HAP-1 (cell line): ENCODE measurements at regions not wholly inside any gene's neighbourhood (a gene's known extent, or its start where the extent isn't known, plus 50 kb on each side); places are given as distances from the start of the nearest gene placed in this dataset.

Experiments
- DNase-seq, 2 experiments: peaks; one replicate each; pipeline ENCODE4 v3.0.0-alpha.2; 2016 to 2020; ENCODE audit warnings: low spot score in 2 of 2
- H3K27me3 ChIP-seq: fragments of 250-450 bp; sonication (Bioruptor Pico); 2 replicates; pipeline ENCODE4 v1.5.1; 2020; ENCODE audit warnings: low read depth, mild to moderate bottlenecking, moderate library complexity
- H3K36me3 ChIP-seq: fragments of 250-450 bp; sonication (Bioruptor Pico); replicated peaks from 2 replicates; pipeline ENCODE4 v1.5.1; 2020; ENCODE audit warnings: mild to moderate bottlenecking
- H3K4me1 ChIP-seq: fragments of 250-450 bp; sonication (Bioruptor Pico); 2 replicates; pipeline ENCODE4 v1.5.1; 2020; ENCODE audit warnings: mild to moderate bottlenecking
- H3K4me3 ChIP-seq: fragments of 250-450 bp; sonication (Bioruptor Pico); 2 replicates; pipeline ENCODE4 v1.5.1; 2020; ENCODE audit warnings: mild to moderate bottlenecking, moderate library complexity
- H3K9me3 ChIP-seq: fragments of 250-450 bp; sonication (Bioruptor Pico); 2 replicates; pipeline ENCODE4 v1.5.1; 2020; ENCODE audit warnings: mild to moderate bottlenecking, moderate library complexity
- in situ Hi-C: fragments of 300-500 bp; cut with MboI; formaldehyde crosslinking; loops from 3 replicates; pipeline ENCODE4 v1.14.3; 2020; ENCODE audit warnings: low sequenced_read_pairs, inconsistent platforms, mixed read lengths

GRCh38 chr14:66383771-66384170, 102.4 kb upstream of the CCDC196 start:
- no peaks in the 10 kb centered on the region for H3K9me3 ChIP-seq
- no peaks in the 10 kb centered on the region for H3K4me1 ChIP-seq
- H3K27me3 ChIP-seq, result no peaks in the 10 kb centered on the region
- DNase-seq, result no peak
- no peak overlapping the region for H3K4me3 ChIP-seq
- H3K36me3 ChIP-seq, result no peaks in the 10 kb centered on the region
- in situ Hi-C loops, result no loop called here

DNA sequence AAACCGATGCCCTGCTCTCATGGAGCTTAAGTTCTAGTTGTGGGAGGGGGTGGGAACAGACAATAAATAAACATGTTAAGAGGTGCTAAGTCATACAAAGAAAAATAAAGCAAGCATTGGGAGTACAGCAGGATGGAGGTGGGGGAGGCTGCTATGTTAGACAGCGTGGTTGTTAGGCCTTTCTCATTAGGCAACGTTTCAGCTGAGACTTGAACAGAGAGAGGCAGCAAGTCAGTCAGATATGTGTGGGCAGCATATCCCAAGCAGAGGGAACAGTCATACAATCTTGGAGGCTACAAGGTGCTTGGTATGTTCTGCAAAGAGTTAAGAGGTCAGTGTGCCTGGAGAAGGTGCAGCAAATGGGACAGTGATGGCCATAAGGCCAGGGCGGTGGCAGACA, 97.7 kb upstream of the CCDC196 start:
- in situ Hi-C loops, result no loop called here
- H3K4me1 ChIP-seq, result no peaks in the 10 kb centered on the region
- H3K27me3 ChIP-seq, result peaks cover 3% of the 10 kb centered on the region; the same call in 1 of the 2 replicates
- no peaks in the 10 kb centered on the region for H3K36me3 ChIP-seq
- no peaks in the 10 kb centered on the region for H3K9me3 ChIP-seq
- no peak overlapping the region for H3K4me3 ChIP-seq
- no peak for DNase-seq

- in situ Hi-C loops, result no loop called here
- H3K4me1 ChIP-seq, result no peaks in the 10 kb centered on the region
- H3K4me3 ChIP-seq, result no peak overlapping the region
Observed at GRCh38 chr14:66389481-66389880, 96.7 kb upstream of the CCDC196 start.

DNA sequence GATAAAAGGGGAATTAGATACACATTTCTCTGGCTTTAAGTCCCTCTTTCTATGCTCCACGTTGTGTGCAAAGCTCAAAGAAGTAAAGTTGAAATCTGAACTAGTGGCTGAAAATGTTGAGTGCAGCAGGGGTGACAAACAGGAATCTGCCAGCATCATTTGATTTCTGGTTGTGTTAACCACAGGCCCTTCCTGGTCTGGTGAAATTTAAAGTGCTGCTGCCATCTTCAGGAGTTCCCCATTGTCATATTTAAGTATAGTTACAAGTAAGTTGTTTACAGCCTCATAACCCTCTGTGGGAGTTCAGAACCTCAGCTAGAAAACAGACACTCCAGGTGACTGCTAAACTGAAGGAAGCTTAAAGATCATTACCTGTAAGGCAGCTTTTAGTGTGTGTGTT, 90.9 kb upstream of the CCDC196 start:
- H3K36me3 ChIP-seq, result no peaks in the 10 kb centered on the region
- H3K4me3 ChIP-seq, result no peak overlapping the region
- no peak for DNase-seq
- H3K4me1 ChIP-seq, result no peaks in the 10 kb centered on the region
- in situ Hi-C loops, result no loop called here
- peaks cover 6% of the 10 kb centered on the region for H3K27me3 ChIP-seq
- H3K9me3 ChIP-seq, result no peaks in the 10 kb centered on the region

More at GRCh38 chr14:66389481-66389880, 96.7 kb upstream of the CCDC196 start:
- DNase-seq, result no peak
- Histone ChIP-seq H3K9me3 (no peaks in the 10 kb centered on the region), H3K27me3 (peaks cover 6% of the 10 kb centered on the region), H3K36me3 (no peaks in the 10 kb centered on the region)

DNA sequence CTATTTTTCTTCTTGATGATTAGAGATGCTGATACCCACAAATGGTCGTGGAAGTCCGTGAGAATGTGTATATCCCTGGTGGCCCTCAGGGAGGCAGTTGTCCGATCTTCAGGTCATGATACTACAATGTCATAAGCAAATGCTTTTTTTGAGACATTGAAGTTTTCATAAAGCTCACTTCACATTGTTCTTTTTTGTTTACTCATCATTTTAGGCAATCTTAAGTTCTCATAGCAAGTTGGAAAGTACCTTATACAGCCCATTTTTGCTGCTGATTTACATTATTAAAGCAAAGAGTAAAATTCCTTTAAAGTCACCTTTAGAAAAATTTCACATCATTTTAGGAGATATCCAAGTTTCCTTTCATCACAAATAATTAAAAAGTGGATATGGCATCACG, 90.0 kb upstream of the CCDC196 start:
- in situ Hi-C loops, result no loop called here

GRCh38 chr14:66398437-66398836, 87.7 kb upstream of the CCDC196 start:
- Histone ChIP-seq H3K4me1 (no peaks in the 10 kb centered on the region), H3K36me3 (no peaks in the 10 kb centered on the region), H3K27me3 (peaks cover 10% of the 10 kb centered on the region; the same call in 1 of the 2 replicates), H3K4me3 (no peak overlapping the region), H3K9me3 (no peaks in the 10 kb centered on the region)
- no peak for DNase-seq
- in situ Hi-C loops, result no loop called here

More for the DNA sequence above, 90.0 kb upstream of the CCDC196 start:
- Histone ChIP-seq H3K4me3 (no peak overlapping the region), H3K4me1 (no peaks in the 10 kb centered on the region), H3K36me3 (no peaks in the 10 kb centered on the region), H3K27me3 (peaks cover 6% of the 10 kb centered on the region), H3K9me3 (no peaks in the 10 kb centered on the region)
- no peak for DNase-seq

DNA sequence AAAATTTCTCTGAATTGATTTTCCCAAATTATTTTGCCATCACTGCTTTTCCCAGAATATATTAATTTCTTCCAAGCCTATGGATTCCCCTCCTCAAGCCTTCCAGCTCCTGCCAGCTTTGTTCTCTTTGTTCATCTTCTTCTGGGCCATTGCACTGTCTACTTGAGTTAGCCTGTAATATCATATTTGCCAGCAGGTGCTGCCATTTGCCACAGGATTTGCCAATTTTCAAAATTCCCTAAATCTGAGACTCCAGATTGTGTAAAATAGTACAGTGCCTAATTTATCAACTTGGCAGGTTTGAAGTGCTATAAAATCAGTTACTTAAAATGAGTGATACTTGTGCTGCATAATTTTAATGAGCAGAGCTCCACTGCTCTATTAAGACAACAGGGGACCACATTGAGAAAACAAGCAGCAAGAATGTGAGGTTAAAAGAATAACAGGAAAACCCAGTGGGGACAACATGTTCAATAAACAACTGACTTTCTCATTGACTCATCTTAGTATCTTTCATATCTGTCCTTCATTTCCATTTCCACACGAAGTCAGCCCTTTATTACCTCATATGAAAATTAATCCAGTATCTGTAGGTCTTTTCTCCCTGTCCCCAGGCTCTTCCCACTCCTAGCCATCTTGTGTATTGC, 84.6 kb upstream of the CCDC196 start:
- in situ Hi-C loops, result no loop called here
- Histone ChIP-seq H3K36me3 (no peaks in the 10 kb centered on the region), H3K27me3 (0 out of 2 replicates have a peak, but pooled peaks cover 6% of the 10 kb centered on the region), H3K9me3 (no peaks in the 10 kb centered on the region), H3K4me1 (no peaks in the 10 kb centered on the region), H3K4me3 (no peak overlapping the region)
- DNase-seq, result peak; percentile 15 to 28

- Histone ChIP-seq H3K36me3 (no peaks in the 10 kb centered on the region), H3K27me3 (0 out of 2 replicates have a peak, but pooled peaks cover 6% of the 10 kb centered on the region), H3K4me3 (no peak overlapping the region), H3K9me3 (no peaks in the 10 kb centered on the region), H3K4me1 (no peaks in the 10 kb centered on the region)
- in situ Hi-C loops, result no loop called here
- DNase-seq, result no peak
Observed at GRCh38 chr14:66403183-66403582, 83.0 kb upstream of the CCDC196 start.

- in situ Hi-C loops, result no loop called here
Observed at GRCh38 chr14:66404051-66404545, 82.1 kb upstream of the CCDC196 start.

DNA sequence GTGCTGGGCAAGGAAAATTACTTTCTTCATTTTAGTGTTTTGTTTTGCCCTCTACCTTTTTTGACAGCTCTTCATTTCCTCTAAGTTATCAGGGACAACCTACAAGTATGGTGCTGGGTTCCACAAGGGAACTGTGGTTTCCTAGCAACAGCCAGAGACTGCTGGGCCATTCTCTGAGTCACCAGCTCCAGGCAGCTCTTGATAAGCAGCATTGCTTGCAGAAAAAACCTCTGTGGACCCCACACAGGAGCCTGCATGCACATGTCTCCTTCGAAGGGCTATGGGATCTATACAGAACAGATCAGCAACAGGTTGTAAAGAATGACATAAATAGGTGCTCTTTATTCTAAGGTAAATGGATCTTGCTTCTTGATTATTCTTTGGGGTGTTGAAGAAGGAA, 81.0 kb upstream of the CCDC196 start:
- no peaks in the 10 kb centered on the region for H3K9me3 ChIP-seq
- in situ Hi-C loops, result no loop called here
- H3K27me3 ChIP-seq, result 0 out of 2 replicates have a peak, but pooled peaks cover 6% of the 10 kb centered on the region
- no peaks in the 10 kb centered on the region for H3K4me1 ChIP-seq
- no peaks in the 10 kb centered on the region for H3K36me3 ChIP-seq
- H3K4me3 ChIP-seq, result no peak overlapping the region
- no peak for DNase-seq

More at GRCh38 chr14:66404051-66404545, 82.1 kb upstream of the CCDC196 start:
- Histone ChIP-seq H3K36me3 (no peaks in the 10 kb centered on the region), H3K4me1 (no peaks in the 10 kb centered on the region), H3K4me3 (no peak overlapping the region), H3K9me3 (no peaks in the 10 kb centered on the region), H3K27me3 (0 out of 2 replicates have a peak, but pooled peaks cover 6% of the 10 kb centered on the region)
- DNase-seq, result no peak

GRCh38 chr14:66413901-66414300, 72.3 kb upstream of the CCDC196 start:
- no peak overlapping the region for H3K4me3 ChIP-seq
- no peaks in the 10 kb centered on the region for H3K36me3 ChIP-seq
- no peaks in the 10 kb centered on the region for H3K4me1 ChIP-seq
- H3K27me3 ChIP-seq, result no peaks in the 10 kb centered on the region
- no peaks in the 10 kb centered on the region for H3K9me3 ChIP-seq
- DNase-seq, result no peak
- in situ Hi-C loops, result no loop called here

DNA sequence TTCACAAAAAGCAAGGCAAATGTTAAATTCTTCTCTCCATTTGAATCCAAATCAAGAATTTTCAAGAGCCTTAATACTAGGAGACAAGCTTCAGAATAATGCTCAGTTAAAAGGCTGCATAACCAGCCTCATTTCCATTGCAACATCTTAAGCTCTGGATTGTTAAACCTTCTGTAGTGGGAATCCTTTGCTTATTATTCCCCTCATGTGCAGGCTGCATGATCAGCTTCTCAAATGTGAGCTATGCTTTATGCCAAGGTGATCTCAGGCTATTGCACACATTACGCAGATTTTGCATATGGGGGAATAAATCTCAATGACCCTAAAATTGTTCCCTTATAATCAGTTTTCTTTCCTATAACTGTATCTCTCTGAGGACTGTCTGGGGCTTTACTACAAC, 71.7 kb upstream of the CCDC196 start:
- no peaks in the 10 kb centered on the region for H3K9me3 ChIP-seq
- no peaks in the 10 kb centered on the region for H3K4me1 ChIP-seq
- no peaks in the 10 kb centered on the region for H3K27me3 ChIP-seq
- in situ Hi-C loops, result no loop called here
- no peak overlapping the region for H3K4me3 ChIP-seq
- no peaks in the 10 kb centered on the region for H3K36me3 ChIP-seq
- no peak for DNase-seq

- Histone ChIP-seq H3K4me3 (no peak overlapping the region), H3K36me3 (no peaks in the 10 kb centered on the region), H3K9me3 (no peaks in the 10 kb centered on the region), H3K4me1 (peaks cover 5% of the 10 kb centered on the region; the same call in 1 of the 2 replicates), H3K27me3 (no peaks in the 10 kb centered on the region)
- in situ Hi-C loops, result no loop called here
- DNase-seq, result no peak
Observed at GRCh38 chr14:66420251-66421006, 65.7 kb upstream of the CCDC196 start.
